HCT116 (cell line): ENCODE measurements at regions not wholly inside any gene's neighbourhood (a gene's known extent, or its start where the extent isn't known, plus 50 kb on each side); places are given as distances from the start of the nearest gene placed in this dataset.

Experiments used
- ATAC-seq: fragments of 200-7000 bp; cut with Tn5 transposase; 2 replicates; pipeline ENCODE4 v1.9.1; 2020; ENCODE audit warnings: mild to moderate bottlenecking, moderate library complexity
- BruUV-seq: library from RNA; stranded (reverse); fragments of 400-500 nt; replicated peaks from 2 replicates; lab custom pipeline; 2021; lab: Mats Ljungman, UMichigan
- CTCF ChIA-PET: fragments of 300-600 bp; sonication (Branson Sonifier 250); formaldehyde crosslinking; loops from one replicate; lab custom pipeline; 2021; ENCODE audit warnings: antibody characterized with exemption; lab: Charles Lee
- POLR2A ChIA-PET: fragments of 300-600, 350-600 bp; sonication (Branson Sonifier 250); formaldehyde crosslinking; loops from one replicate; lab custom pipeline; 2021; ENCODE audit warnings: antibody characterized with exemption; lab: Charles Lee
- RAD21 ChIA-PET, 2 experiments: fragments of 300-600 bp; sonication (Branson Sonifier 250); formaldehyde crosslinking; loops; one replicate each; lab custom pipeline; 2023; ENCODE audit warnings: low total read pairs in 2 of 2; ENCODE audit not compliant: uncharacterized antibody in 2 of 2, unreplicated experiment in 2 of 2, low non-redundant PET in 1 of 2; lab: Charles Lee
- DNase-seq: peaks from one replicate; pipeline ENCODE4 v3.0.0-alpha.2; 2010; ENCODE audit warnings: low read depth, low spot score
- H2AFZ ChIP-seq: fragments of 200-600 bp; shearing (Covaris generic), sonication (generic); 2 replicates; pipeline ENCODE4 v1.6.1; 2017; ENCODE audit warnings: low read depth, mixed run types, mixed read lengths, antibody characterized with exemption, low read length; ENCODE audit not compliant: poor library complexity, severe bottlenecking
- H3K27ac ChIP-seq: 2 replicates; pipeline ENCODE4 v1.5.1; 2012; ENCODE audit warnings: low read depth, low read length
- H3K27me3 ChIP-seq: fragments of 200-600 bp; sonication (generic); 2 replicates; pipeline ENCODE4 v1.6.1; 2016; ENCODE audit warnings: mixed run types, low read length, mixed read lengths; ENCODE audit not compliant: insufficient read depth
- H3K36me3 ChIP-seq, 2 experiments: fragments of 200-500 bp in 1 of 2; fragments of 200-600 bp in 1 of 2; sonication (Bioruptor generic) in 1 of 2; sonication (generic) in 1 of 2; 2 replicates each; pipeline versions ENCODE4 v1.5.1 to v1.6.1; 2014 to 2016; ENCODE audit warnings: low read length in 2 of 2, inconsistent platforms in 1 of 2, mixed read lengths in 1 of 2, mixed run types in 1 of 2; ENCODE audit not compliant: insufficient read depth in 2 of 2, control insufficient read depth in 1 of 2
- H3K4me1 ChIP-seq, 2 experiments: fragments of 200-600 bp in 1 of 2; sonication (generic) in 1 of 2; 2 replicates each; pipeline versions ENCODE4 v1.5.1 to v1.6.1; 2012 to 2017; ENCODE audit warnings: low read length in 2 of 2, inconsistent platforms in 1 of 2, mild to moderate bottlenecking in 1 of 2, mixed read lengths in 1 of 2, mixed run types in 1 of 2, moderate library complexity in 1 of 2; ENCODE audit not compliant: insufficient read depth in 2 of 2, control insufficient read depth in 1 of 2
- H3K4me2 ChIP-seq: fragments of 200-600 bp; sonication (generic); 2 replicates; pipeline ENCODE4 v1.6.1; 2017; ENCODE audit warnings: mixed run types, low read length, mixed read lengths
- H3K4me3 ChIP-seq, 2 experiments: fragments of 200-600 bp in 1 of 2; sonication (generic) in 1 of 2; replicated peaks in 1 of 2; 2 replicates each; pipeline ENCODE4 v1.5.1; 2011 to 2016; ENCODE audit warnings: low read length in 2 of 2, control low read depth in 1 of 2, low read depth in 1 of 2, mild to moderate bottlenecking in 1 of 2, mixed read lengths in 1 of 2, mixed run types in 1 of 2
- H3K79me2 ChIP-seq: fragments of 200-600 bp; sonication (generic); 2 replicates; pipeline ENCODE4 v1.6.1; 2017; ENCODE audit warnings: mild to moderate bottlenecking, mixed run types, low read length, moderate library complexity, mixed read lengths; ENCODE audit not compliant: insufficient read depth
- H3K9ac ChIP-seq: fragments of 200-600 bp; sonication (generic); 2 replicates; pipeline ENCODE4 v1.6.1; 2016; ENCODE audit warnings: low read length, mixed read lengths
- H3K9me2 ChIP-seq: fragments of 200-600 bp; sonication (generic), shearing (Covaris generic); 2 replicates; pipeline ENCODE4 v1.6.1; 2017; ENCODE audit warnings: mixed run types, mild to moderate bottlenecking, moderate library complexity; ENCODE audit not compliant: insufficient read depth
- H3K9me3 ChIP-seq, 2 experiments: fragments of 200-500 bp in 1 of 2; fragments of 200-600 bp in 1 of 2; sonication (Bioruptor generic) in 1 of 2; sonication (generic) in 1 of 2; 2 replicates each; pipeline ENCODE4 v1.6.1; 2014 to 2017; ENCODE audit warnings: low read length in 2 of 2, mixed read lengths in 2 of 2, inconsistent platforms in 1 of 2, low read depth in 1 of 2, mild to moderate bottlenecking in 1 of 2, mixed run types in 1 of 2, moderate library complexity in 1 of 2; ENCODE audit not compliant: control insufficient read depth in 1 of 2, insufficient read depth in 1 of 2
- H4K20me1 ChIP-seq: fragments of 200-600 bp; sonication (generic), shearing (Covaris generic); 2 replicates; pipeline ENCODE4 v1.6.1; 2017; ENCODE audit warnings: mixed run types, mild to moderate bottlenecking, moderate library complexity; ENCODE audit not compliant: insufficient read depth
- EGR1 ChIP-seq: IDR thresholded peaks from 2 replicates; pipeline ENCODE4 v1.6.1; 2012; ENCODE audit warnings: low read depth
- ELF1 ChIP-seq: IDR thresholded peaks from 2 replicates; pipeline ENCODE4 v1.6.1; 2012; ENCODE audit warnings: low read depth, borderline replicate concordance
- EZH2phosphoT487 ChIP-seq: fragments of 200-600 bp; IDR thresholded peaks from 2 replicates; pipeline ENCODE4 v1.6.1; 2018; ENCODE audit warnings: antibody characterized with exemption, borderline replicate concordance
- SIN3A ChIP-seq: IDR thresholded peaks from 2 replicates; pipeline ENCODE4 v1.6.1; 2012; ENCODE audit warnings: low read depth
- intact Hi-C: fragments of 100-400 bp; cut with micrococcal nuclease; formaldehyde crosslinking; loops from 2 replicates; pipeline ENCODE4 v1.10.0; 2022
- TF ChIP-seq, protein P1 (sequence below): IDR thresholded peaks from 2 replicates; pipeline ENCODE4 v1.6.1; 2012
- TF ChIP-seq, protein P2 (sequence below): IDR thresholded peaks from 2 replicates; pipeline ENCODE4 v1.6.1; 2012; ENCODE audit warnings: low read depth

DNA sequence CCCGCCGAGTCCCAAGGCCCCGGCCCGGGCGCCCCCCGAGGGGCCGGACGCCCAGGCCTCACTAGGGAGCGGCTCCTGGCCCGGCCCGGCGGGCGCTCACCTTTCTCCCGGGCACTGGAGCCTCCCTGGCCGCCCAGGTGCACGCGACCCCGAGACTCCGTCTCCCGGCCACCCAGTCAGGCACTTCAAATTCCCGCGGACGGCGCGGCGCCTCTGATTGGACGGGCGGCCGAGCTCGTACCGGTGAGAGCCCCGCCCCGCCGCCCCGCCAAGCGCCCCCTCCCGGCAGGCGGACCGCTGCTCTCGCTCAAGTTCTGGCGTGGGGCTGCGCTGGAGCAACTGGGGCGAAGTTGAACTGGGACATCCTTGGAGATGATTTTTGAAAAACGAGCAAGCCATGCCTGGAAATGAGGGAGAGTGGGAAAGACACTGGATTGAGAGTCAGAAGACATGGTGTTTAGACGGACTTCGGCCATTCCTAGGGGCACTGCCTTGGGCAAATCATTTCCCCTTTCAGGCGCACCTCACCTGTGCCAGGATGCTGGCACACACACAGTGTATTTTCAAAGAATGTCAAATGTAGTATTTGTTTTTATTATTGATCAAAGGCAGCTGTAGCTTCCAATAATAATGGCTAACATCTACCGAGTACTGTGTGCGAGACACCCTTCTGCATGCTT lies 485.3 kb downstream of the UQCRFS1 start:
- Histone ChIP-seq H3K4me2 (no peak overlapping the region), H3K9me2 (no peaks in the 10 kb centered on the region), H3K9ac (no peak overlapping the region), H3K9me3 (peaks cover 13 to 36% of the 10 kb centered on the region in 2 experiments; a peak in 2 of 4 replicates), H3K36me3 (no peaks in the 10 kb centered on the region), H3K27ac (no peak overlapping the region), H3K79me2 (no peaks in the 10 kb centered on the region), H3K27me3 (no peaks in the 10 kb centered on the region), H4K20me1 (no peaks in the 10 kb centered on the region), H3K4me1 (no peaks in the 10 kb centered on the region), H2AFZ (no peak overlapping the region), H3K4me3 (no peak overlapping the region)
- DNase-seq (no peak), ATAC-seq (no peak)
- ChIA-PET POLR2A (no interaction called here), CTCF (no interaction called here), RAD21 (no interaction called here)
- no TSS peak for BruUV-seq
- intact Hi-C loops, result no loop called here
- TF ChIP-seq, protein P1, sequence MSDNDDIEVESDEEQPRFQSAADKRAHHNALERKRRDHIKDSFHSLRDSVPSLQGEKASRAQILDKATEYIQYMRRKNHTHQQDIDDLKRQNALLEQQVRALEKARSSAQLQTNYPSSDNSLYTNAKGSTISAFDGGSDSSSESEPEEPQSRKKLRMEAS, result no peak
- TF ChIP-seq, protein P2, sequence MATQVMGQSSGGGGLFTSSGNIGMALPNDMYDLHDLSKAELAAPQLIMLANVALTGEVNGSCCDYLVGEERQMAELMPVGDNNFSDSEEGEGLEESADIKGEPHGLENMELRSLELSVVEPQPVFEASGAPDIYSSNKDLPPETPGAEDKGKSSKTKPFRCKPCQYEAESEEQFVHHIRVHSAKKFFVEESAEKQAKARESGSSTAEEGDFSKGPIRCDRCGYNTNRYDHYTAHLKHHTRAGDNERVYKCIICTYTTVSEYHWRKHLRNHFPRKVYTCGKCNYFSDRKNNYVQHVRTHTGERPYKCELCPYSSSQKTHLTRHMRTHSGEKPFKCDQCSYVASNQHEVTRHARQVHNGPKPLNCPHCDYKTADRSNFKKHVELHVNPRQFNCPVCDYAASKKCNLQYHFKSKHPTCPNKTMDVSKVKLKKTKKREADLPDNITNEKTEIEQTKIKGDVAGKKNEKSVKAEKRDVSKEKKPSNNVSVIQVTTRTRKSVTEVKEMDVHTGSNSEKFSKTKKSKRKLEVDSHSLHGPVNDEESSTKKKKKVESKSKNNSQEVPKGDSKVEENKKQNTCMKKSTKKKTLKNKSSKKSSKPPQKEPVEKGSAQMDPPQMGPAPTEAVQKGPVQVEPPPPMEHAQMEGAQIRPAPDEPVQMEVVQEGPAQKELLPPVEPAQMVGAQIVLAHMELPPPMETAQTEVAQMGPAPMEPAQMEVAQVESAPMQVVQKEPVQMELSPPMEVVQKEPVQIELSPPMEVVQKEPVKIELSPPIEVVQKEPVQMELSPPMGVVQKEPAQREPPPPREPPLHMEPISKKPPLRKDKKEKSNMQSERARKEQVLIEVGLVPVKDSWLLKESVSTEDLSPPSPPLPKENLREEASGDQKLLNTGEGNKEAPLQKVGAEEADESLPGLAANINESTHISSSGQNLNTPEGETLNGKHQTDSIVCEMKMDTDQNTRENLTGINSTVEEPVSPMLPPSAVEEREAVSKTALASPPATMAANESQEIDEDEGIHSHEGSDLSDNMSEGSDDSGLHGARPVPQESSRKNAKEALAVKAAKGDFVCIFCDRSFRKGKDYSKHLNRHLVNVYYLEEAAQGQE, result no peak
- TF ChIP-seq EGR1, result no peak
- no peak for TF ChIP-seq ELF1
- no peak for TF ChIP-seq SIN3A
- no peak for TF ChIP-seq EZH2phosphoT487
